ENCODE measurements at regions not wholly inside any gene's neighbourhood (a gene's known extent, or its start where the extent isn't known, plus 50 kb on each side); places are given as distances from the start of the nearest gene placed in this dataset.

DNA sequence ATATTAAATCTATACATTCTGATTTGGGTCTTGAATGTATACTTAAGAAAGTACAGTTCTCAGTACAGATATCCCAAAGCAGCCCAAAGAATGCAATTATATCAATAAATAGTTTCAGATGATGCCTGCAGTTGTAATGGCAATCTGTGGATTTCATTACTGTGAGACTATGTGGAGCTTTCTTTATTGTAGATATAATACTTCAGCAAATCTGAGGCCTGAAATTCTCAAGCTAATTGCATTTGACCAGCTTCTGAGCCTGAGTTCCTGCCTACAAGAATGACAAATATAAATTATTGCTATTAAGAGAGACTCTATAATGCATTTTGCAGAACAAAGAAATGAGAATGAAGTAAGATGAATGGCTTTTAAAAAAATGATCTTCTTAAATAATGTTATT is 320.3 kb downstream of the DKK2 start:
- TF ChIP-seq, protein P1, sequence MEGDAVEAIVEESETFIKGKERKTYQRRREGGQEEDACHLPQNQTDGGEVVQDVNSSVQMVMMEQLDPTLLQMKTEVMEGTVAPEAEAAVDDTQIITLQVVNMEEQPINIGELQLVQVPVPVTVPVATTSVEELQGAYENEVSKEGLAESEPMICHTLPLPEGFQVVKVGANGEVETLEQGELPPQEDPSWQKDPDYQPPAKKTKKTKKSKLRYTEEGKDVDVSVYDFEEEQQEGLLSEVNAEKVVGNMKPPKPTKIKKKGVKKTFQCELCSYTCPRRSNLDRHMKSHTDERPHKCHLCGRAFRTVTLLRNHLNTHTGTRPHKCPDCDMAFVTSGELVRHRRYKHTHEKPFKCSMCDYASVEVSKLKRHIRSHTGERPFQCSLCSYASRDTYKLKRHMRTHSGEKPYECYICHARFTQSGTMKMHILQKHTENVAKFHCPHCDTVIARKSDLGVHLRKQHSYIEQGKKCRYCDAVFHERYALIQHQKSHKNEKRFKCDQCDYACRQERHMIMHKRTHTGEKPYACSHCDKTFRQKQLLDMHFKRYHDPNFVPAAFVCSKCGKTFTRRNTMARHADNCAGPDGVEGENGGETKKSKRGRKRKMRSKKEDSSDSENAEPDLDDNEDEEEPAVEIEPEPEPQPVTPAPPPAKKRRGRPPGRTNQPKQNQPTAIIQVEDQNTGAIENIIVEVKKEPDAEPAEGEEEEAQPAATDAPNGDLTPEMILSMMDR (IDR thresholded peaks at IDR 0.05): no peak
- no peak for TF ChIP-seq EZH2 (IDR thresholded peaks at IDR 0.05; ENCODE audit: borderline replicate concordance, insufficient read depth, low read depth, low read length, poor library complexity, severe bottlenecking)

Data from B cell (primary cell).